Sigmoid colon (tissue), 4 donors: ENCODE measurements at regions not wholly inside any gene's neighbourhood (a gene's known extent, or its start where the extent isn't known, plus 50 kb on each side); places are given as distances from the start of the nearest gene placed in this dataset.

Experiments used
- CTCF ChIP-seq, 4 experiments: fragments of 450-650 bp in 3 of 4; fragments of 200-600 bp in 1 of 4; IDR thresholded peaks; one replicate each; pipeline ENCODE4 v1.5.1; 2016 to 2019; ENCODE audit warnings: antibody characterized with exemption in 4 of 4, mild to moderate bottlenecking in 3 of 4, moderate library complexity in 2 of 4
- EP300 ChIP-seq, 4 donors: sonication (generic); formaldehyde crosslinking; IDR thresholded peaks; one replicate each; pipeline ENCODE4 v1.6.1; 2017; ENCODE audit warnings: antibody characterized with exemption in 4 of 4
- POLR2A ChIP-seq, 2 donors: fragments of 450-650 bp; IDR thresholded peaks; one replicate each; pipeline ENCODE4 v1.6.1; 2016; ENCODE audit warnings: antibody characterized with exemption in 2 of 2, mild to moderate bottlenecking in 2 of 2, moderate library complexity in 2 of 2
- POLR2AphosphoS5 ChIP-seq, 4 donors: sonication (generic); formaldehyde crosslinking; IDR thresholded peaks; one replicate each; pipeline ENCODE4 v1.6.1; 2017; ENCODE audit warnings: antibody characterized with exemption in 4 of 4

DNA sequence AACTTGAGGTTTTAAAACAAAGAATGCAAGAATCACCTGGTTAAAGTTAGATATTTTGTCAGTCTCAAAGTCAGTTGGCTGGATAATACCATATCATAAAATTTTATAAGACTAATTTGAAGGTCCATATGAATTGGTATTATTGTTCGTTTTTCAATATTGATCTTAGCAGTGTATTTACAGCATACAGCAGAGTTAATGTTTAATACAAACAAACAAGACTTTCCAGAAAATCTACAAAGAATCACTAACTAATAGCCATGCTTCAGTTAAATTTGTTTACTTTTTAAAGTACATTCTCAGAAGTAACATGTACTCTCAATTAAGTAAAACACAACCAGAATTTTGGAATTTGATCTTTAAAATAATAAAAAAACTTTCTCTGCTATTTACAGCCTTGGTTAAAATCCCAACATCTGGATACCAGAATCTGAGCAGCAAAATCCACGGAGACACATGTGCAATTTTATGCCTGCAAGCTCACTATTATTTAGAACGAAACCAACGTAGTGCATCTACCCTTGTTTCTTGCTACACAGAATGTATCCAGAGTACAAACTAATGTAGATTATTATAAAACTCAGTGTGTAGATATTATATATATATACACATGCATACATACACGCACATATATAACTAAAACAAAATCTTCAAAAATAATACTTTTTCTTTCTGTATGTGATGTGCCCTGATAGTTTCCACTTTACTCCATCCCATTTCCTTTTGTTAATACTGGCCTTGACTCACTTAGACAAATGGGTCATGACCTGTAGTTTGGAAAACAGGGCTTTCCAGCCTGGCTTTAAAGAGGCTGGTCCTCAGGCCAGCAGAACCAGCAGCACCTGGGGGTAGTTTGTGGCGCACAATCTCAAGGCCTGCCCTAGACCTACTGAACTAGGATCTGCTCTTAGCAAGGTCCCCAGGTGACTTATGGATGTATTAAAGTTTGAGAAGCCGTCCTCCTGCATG lies 63.6 kb upstream of the ERG start:
- TF ChIP-seq CTCF (IDR thresholded peaks at IDR 0.05) = no peak
- no peak for TF ChIP-seq POLR2A (IDR thresholded peaks at IDR 0.05)
- TF ChIP-seq EP300 (IDR thresholded peaks at IDR 0.05) = no peak
- TF ChIP-seq POLR2AphosphoS5 (IDR thresholded peaks at IDR 0.05) = no peak
